ELF-1 (cell line): ENCODE measurements at regions not wholly inside any gene's neighbourhood (a gene's known extent, or its start where the extent isn't known, plus 50 kb on each side); places are given as distances from the start of the nearest gene placed in this dataset.
"Not testable (repeated sequence)": the region's sequence is repeated elsewhere in the genome, so short reads cannot be mapped to it uniquely, and the experiment has no call there.

ENCODE experiments used
- DNase-seq: peaks from one replicate; pipeline ENCODE4 v3.0.0-alpha.2; 2016; ENCODE audit warnings: low read depth, low spot score

GRCh38 chr15:25247407-25248038, 191.3 kb downstream of the UBE3A start:
- no peak for DNase-seq

GRCh38 chr15:25248087-25248486, 190.7 kb downstream of the UBE3A start:
- DNase-seq, result not testable (repeated sequence)

- DNase-seq, result no peak
These were observed 190.1 kb downstream of the UBE3A start for GRCh38 chr15:25248583-25249235.

GRCh38 chr15:25249236-25250010, 189.4 kb downstream of the UBE3A start:
- DNase-seq, result no peak

- no peak for DNase-seq
These were observed 188.7 kb downstream of the UBE3A start for GRCh38 chr15:25250011-25250596.

GRCh38 chr15:25250906-25251622, 187.8 kb downstream of the UBE3A start:
- no peak for DNase-seq

- DNase-seq, result no peak
These were observed 187.0 kb downstream of the UBE3A start for GRCh38 chr15:25251700-25252390.

- not testable (repeated sequence) for DNase-seq
These were observed 185.5 kb downstream of the UBE3A start for GRCh38 chr15:25253048-25253973.

GRCh38 chr15:25268166-25268565, 170.7 kb downstream of the UBE3A start:
- DNase-seq, result no peak
